HG03442 (cell line): ENCODE measurements at regions not wholly inside any gene's neighbourhood (a gene's known extent, or its start where the extent isn't known, plus 50 kb on each side); places are given as distances from the start of the nearest gene placed in this dataset.
A peak's percentile ranks its signal among the peaks of the same experiment; 100 is the strongest.

ENCODE experiments used
- ATAC-seq: cut with Tn5 transposase; IDR thresholded peaks from one replicate; pipeline ENCODE4 v1.9.1; 2021; ENCODE audit warnings: mild to moderate bottlenecking, moderate library complexity; ENCODE audit not compliant: unreplicated experiment

- peak; percentile 59 for ATAC-seq
Measured at GRCh38 chr13:31081316-31081715, 80.4 kb downstream of the HSPH1 start.

GRCh38 chr13:31074756-31075155 lies 86.9 kb downstream of the HSPH1 start:
- no peak for ATAC-seq

- peak; percentile 94 for ATAC-seq
Measured at GRCh38 chr13:31073859-31074718, 87.6 kb downstream of the HSPH1 start.

GRCh38 chr13:31072041-31072440 lies 89.7 kb downstream of the HSPH1 start:
- ATAC-seq: no peak

GRCh38 chr13:31069808-31070534 lies 91.7 kb downstream of the HSPH1 start:
- ATAC-seq: no peak

GRCh38 chr13:31068119-31068423 lies 93.6 kb downstream of the HSPH1 start:
- ATAC-seq: no peak

- no peak for ATAC-seq
Measured at GRCh38 chr13:31067416-31068118, 94.1 kb downstream of the HSPH1 start.

- no peak for ATAC-seq
Measured at GRCh38 chr13:31064636-31065035, 97.1 kb downstream of the HSPH1 start.

GRCh38 chr13:31063772-31064171 lies 97.9 kb downstream of the HSPH1 start:
- no peak for ATAC-seq

- ATAC-seq: no peak
Measured at GRCh38 chr13:31060655-31061054, 101.0 kb downstream of the HSPH1 start.

- no peak for ATAC-seq
Measured at GRCh38 chr13:31060220-31060619, 101.5 kb downstream of the HSPH1 start.

GRCh38 chr13:31057403-31058033 lies 104.2 kb downstream of the HSPH1 start:
- ATAC-seq: no peak

GRCh38 chr13:31056644-31057271 lies 104.9 kb downstream of the HSPH1 start:
- ATAC-seq: no peak

- ATAC-seq: no peak
Measured at GRCh38 chr13:31055589-31055988, 106.1 kb downstream of the HSPH1 start.

- no peak for ATAC-seq
Measured at GRCh38 chr13:31054632-31055031, 107.1 kb downstream of the HSPH1 start.

- ATAC-seq: no peak
Measured at GRCh38 chr13:31053896-31054295, 107.8 kb downstream of the HSPH1 start.

GRCh38 chr13:31053091-31053490 lies 108.6 kb downstream of the HSPH1 start:
- ATAC-seq: no peak

- no peak for ATAC-seq
Measured at GRCh38 chr13:31052478-31052877, 109.2 kb downstream of the HSPH1 start.

GRCh38 chr13:31051999-31052398 lies 109.7 kb downstream of the HSPH1 start:
- ATAC-seq: no peak

GRCh38 chr13:31050486-31051400 lies 111.0 kb downstream of the HSPH1 start:
- no peak for ATAC-seq
